ENCODE measurements at regions not wholly inside any gene's neighbourhood (a gene's known extent, or its start where the extent isn't known, plus 50 kb on each side); places are given as distances from the start of the nearest gene placed in this dataset.
"Not testable (repeated sequence)": the region's sequence is repeated elsewhere in the genome, so short reads cannot be mapped to it uniquely, and the experiment has no call there.

DNA sequence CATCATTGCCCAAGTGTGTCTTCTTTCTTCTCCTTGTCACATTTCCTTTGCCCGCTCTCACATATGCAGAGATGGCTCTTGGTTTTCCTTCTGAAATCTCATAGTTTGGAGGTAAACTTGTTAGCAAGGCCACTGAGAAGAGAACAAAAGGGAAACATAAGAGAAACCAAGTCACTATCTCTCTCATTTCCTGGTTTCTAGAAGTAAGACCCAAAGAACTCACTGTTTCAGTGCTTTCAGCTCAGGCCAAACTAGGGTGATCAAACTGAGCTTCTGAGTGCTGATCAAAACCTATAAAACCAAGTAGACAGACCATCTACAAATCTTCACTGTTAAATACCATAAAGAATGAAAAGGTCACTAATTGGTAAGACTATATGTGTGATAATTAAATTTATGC, 275.4 kb upstream of the BTG1 start:
- DNase-seq (ENCODE audit: low read depth) = no peak

DNA sequence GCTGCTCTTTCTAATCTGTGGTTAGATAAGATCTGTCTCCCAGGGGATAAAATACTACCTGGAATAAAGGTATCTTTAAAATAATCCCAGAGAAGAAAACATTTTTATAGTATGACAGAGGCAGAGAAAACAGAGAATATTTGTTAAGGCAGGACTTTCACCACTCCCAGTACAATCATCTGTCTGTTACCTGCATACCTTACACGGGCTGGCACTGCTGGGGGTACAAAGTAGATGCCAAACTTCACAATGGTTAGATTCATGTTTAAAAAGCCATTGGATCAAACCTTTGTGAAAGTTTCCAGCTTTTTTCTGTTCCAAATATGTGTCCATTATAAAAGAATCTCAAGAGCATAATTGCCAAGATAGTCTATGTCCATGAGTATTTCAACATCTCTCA, 273.6 kb upstream of the BTG1 start:
- no peak for DNase-seq (ENCODE audit: low read depth)

DNA sequence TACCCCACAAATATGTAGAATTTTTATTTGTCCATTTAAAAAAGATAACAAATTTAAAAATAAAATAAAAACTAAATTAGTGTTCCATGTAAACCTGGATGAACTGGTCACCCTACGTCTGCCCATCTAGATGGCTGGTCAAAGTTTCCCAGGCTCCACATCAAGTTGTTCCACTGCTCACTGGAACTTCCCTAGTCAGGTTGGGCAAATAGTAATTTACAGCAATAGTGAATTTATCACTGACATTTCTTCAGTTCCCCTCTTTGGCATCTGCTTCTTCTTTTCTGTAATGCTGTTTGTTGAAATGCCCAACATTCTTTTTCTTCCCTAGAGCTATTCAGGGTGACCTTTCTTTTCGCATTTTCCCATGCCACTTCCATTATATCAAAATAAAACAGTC, 272.7 kb upstream of the BTG1 start:
- DNase-seq (ENCODE audit: low read depth) = no peak

DNA sequence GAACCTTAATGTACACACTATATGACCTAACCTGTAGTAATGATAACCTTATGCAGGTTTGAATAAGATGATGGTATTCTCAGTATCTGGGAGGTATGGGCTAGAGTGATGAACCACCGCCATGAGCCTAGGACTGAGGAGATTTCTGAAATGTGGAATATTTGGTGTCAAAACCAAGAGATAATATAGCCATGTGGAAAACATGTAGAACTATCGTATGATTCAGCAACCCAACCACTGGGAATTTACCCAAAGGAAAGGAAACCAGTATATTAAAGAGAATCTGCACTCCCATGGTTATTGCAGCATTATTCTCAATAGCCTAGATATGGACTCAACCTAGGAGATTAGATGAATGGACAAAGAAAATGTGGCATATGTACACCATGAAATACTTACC, 271.7 kb upstream of the BTG1 start:
- DNase-seq (ENCODE audit: low read depth) = no peak

DNA sequence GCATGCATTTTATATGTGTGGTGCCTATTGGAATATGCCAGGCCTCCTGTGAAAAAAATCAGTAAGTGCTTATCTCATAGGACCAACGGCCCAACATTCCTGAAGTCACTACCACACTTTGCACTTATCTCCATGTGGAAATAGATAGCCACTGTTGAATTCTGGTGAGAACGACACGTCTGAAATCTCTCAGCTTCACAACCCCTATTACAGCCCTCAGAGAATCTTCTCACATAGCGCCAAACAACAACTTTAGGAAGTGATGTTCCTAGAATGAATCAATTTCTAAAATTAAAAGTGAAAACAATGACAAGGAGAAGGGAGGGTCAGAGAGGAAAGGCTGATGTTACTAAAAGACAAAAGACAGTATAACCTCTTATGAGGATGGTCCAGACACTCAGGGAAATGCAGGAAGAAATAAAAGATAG, 270.8 kb upstream of the BTG1 start:
- no peak for DNase-seq (ENCODE audit: low read depth)

DNA sequence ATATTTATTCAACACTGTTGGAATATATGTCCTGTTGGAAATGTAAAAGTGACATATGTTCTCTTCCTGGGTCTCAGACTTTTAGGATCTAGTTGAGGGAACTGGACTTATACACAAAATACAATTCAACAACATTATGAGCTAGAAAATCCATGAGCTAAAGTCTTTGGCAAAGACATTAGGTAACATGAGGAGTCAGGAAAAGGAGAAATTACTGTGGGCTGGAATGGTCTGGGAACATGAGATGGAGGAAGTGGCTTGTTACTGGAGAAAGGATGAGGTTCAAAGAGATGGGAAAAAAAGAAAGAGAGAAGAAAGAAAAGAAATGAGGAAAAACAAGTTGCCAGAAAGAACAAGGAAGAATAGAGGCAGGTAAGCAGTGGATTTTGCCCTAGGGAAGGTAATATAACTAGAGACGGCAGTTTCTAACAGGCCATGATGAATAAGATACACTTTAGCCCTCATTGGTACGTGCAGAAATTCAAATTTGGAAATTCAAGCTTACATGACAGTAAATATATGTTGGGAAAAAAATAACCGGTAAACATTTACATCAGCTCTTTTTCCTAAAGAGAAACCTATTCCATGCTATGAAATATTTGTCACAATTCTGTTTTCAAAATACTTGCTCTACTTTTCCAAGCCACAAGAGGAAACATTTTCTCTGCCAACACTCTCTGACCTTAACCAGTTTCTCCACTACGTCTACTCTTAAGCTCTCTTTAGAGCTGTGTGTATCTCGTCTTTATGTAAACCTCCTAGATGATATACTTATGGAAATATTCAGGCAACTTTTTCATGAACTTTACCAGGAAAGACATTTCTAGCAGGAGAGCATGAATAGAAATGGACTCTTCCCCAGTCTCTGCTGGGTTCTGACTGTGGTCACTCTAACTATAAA, 268.8 kb upstream of the BTG1 start:
- DNase-seq (ENCODE audit: low read depth) = no peak

DNA sequence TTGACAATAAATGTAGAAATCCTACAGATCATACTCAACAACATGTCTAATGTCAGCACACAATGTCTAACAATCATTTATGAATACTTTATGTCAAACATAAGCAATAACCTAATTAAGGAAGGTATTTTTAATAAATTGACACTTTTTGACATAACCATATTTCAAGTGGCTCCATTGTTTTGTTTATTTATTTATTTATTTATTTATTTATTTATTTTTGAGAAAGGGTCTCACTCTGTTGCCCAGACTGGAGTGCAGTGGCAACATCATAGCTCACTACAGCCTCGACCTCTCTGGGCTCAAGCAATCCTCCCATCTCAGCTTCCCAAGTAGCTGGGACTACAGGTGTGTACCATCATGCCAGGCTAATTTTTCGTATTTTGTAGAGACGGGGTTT, 267.6 kb upstream of the BTG1 start:
- no peak for DNase-seq (ENCODE audit: low read depth)

DNA sequence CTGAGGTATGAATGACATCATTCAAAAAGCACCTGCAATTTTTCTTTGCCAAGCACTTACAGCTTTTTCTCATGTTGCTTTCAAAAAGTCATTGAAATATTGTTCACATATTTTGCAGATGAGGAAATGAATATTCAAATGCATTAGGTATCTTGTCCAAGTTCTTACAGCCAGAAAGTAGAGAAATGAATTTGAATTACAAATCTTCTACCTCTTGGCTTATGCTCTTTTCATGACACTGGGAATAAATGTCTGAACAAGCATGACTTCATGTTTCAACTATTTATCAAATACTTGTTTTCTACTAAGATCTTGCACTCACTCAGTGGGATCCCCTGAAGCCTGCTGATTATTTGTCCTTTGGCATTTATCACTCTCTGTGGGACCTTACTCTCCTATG, 267.2 kb upstream of the BTG1 start:
- DNase-seq (ENCODE audit: low read depth) = no peak

DNA sequence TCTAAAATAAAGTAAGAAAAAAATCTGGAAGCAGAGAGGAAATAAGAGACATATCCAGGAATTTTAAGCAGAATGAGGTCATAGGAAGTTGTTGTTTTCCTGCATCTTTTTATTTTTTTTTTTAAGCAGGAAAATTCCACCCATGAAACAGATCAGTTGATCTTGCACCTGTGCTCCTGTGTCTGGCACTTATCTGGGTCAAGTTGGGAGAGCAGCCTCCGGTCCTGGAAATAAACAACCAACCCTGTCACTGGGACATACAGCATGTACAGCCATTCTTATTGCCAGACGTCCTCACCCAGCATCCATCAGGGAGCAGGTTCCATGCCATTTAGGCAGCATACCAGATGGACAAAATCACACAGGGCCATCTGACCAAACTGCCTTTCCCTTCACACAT, 266.0 kb upstream of the BTG1 start:
- DNase-seq (ENCODE audit: low read depth) = no peak

DNA sequence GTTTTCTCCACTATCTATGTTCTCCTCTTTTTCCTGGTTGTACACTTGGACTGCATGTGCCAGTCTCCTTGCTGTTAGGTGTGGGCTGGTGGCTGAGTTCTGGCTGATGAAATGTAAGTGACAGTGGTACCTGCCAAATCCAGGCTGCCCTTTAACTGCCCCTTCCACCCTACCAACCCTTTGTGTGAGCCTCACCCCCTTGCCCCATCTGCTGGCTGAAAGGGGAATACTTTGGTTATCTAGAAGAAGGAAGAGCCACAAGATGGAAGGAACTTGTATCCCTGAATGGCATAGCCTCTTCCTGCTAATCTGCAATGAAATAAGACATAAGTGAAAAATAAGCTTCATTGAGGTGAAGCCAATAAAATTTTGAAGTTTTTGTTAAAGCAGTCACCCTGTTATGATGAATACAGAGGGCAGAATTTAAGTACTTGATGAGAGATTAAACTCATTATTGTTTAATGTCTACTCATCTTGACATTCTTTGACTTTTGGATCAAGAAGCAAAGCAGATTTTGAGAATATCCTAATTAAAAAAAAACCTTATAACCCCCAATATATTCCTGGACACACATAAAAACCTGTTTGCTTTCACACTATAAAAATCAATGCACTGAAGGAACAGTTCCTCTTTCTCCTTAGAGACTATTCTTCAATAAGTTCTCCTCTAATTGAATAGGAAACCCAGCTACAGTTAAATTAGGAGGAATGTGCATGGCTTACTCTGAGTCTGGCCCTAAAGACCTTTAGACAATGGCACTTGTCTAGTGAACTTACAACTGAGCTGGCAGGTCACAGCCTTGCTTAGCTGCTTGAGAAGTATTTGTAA, 262.6 kb upstream of the BTG1 start:
- no peak for DNase-seq (ENCODE audit: low read depth)

DNA sequence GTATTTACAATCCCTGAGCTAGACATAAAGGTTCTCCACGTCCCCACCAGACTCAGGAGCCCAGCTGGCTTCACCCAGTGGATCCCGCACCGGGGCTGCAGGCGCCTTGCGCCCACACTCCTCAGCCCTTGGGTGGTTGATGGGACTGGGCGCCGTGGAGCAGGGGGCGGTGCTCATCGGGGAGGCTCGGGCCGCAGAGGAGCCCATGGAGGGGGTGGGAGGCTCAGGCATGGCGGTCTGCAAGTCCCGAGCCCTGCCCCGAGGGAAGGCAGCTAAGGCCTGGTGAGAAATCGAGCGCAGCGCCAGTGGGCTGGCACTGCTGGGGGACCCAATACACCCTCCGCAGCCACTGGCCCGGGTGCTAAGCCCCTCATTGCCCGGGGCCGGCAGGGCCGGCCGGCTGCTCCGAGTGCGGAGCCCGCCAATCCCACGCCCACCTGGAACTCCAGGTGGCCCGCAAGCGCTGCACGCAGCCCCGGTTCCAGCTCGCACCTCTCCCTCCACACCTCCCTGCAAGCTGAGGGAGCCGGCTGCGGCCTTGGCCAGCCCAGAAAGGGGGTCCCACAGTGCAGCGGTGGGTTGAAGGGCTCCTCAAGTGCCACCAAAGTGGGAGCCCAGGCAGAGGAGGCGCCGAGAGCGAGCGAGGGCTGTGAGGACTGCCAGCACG, 260.9 kb upstream of the BTG1 start:
- not testable (repeated sequence) for DNase-seq (ENCODE audit: low read depth)

DNA sequence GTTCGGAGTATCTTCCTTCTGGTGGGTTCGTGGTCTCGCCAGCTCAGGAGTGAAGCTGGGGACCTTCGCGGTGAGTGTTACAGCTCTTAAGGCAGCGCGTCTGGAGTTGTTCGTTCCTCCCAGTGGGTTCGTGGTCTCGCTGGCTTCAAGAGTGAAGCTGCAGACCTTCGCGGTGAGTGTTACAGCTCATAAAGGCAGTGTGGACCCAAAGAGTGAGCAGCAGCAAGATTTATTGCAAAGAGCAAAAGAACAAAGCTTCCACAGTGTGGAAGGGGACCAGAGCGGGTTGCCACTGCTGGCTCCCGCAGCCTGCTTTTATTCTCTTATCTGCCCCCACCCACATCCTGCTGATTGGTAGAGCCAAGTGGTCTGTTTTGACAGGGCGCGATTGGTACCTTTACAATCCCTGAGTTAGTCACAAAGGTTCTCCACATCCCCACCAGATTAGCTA, 260.2 kb upstream of the BTG1 start:
- DNase-seq (ENCODE audit: low read depth) = not testable (repeated sequence)

DNA sequence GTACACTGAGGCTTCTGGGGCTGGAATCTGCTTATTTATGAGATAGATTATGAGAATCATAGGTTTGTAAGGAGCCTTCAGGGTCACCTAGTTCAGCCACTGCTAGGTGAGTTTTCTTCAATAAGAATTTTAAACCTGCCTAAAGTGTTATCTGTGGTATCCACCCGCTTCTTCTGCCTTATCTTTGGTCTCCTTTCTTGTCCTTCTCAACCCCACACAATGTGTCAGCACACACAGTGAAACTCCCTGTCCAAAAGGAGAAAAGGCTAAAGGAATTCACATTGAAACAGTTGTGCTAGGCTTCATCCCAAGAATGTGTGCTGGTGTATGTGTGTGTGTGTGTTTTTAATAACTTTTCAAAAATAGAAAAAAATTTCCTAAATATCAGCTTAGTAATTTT, 259.3 kb upstream of the BTG1 start:
- no peak for DNase-seq (ENCODE audit: low read depth)

DNA sequence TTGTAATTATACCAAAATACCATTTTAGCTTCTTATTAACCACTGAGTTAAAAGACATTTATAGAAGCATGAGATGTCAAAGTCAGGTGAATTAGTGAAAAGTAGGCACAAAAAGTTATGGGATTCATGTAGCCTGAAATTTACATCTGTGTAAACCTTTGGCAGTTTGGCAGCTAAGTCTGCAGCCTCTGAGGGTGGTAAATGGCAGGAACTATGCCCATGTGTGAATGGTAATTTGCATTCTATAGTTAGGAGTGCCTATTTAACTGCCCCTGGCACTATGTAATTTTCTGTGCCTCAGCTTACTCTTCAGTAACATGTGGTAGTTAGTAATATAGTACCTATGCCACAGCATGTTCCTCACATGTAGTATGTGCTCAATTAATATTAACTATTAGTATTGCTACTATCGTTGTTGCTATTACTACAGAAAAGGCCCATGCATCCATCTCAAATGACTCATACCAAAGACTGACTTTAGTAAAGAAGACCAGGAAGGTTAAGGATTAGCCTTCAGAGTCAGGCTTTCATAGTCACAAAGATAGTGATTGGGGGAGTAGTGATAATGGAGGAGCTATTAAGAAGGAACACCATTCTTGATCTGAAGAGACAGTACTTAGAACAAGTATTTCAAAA, 258.7 kb upstream of the BTG1 start:
- no peak for DNase-seq (ENCODE audit: low read depth)

DNA sequence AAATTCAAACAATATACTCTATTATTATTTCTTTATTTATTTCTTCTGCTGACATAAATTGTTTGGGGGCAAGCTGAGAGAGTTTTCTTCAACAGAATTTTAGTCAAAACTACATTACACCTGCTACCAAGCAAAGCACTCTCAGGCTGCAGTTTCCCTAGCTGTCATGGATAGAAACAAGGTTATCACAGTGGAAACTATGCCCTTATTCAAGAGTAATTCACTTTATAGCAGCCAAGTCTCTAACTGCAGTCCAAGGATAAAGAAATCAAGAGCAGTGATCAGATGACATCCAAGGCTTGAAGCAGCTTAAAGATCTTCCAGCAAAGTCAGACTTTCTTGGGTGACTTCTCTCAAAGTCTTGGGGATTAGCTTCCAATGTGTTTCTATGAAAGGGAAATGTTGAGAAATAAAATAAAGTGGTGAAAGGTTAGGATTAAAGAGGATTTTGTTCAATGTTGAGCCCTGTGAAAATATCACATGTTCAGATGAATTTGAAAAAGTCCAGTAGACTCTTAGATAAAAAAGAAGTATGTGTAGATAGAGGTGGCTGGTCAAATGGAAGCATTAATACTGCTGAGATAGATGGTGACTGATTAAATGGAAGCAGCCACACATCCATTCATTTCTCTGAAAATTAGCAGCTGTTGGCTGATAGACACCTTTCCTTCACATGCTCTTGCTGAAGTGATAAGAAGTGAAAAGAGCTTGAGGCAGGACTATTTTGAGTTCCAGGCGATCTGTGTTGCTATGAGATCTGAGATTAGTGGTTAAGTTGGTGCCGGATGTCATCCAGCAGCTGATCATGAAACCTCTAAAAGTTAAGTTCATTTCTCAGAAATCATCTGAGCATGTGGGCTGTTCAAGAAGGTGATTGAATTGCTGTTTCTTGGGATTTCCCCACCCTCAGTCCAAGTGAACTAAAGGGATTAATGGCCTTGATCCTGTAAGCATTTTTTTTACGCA, 257.8 kb upstream of the BTG1 start:
- DNase-seq (ENCODE audit: low read depth) = no peak

DNA sequence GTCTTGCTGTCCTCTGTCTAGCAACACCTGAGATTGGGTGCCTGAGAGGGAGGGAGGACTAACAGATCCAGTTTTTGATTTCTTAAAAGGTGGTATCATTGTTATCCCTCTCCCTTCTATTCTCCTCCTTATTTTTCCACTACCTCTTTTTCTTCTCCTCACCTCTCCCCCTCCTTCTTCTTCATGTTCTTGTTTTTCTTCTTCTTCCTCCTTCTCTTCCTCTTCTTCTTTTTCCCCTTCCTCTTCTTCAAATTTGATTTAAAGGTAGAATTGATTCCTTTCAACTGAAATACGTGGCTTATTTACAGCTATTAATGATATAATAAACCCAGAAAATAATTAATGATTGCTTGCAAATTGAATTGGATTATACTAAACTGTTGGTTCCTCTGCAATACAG, 256.8 kb upstream of the BTG1 start:
- no peak for DNase-seq (ENCODE audit: low read depth)

DNA sequence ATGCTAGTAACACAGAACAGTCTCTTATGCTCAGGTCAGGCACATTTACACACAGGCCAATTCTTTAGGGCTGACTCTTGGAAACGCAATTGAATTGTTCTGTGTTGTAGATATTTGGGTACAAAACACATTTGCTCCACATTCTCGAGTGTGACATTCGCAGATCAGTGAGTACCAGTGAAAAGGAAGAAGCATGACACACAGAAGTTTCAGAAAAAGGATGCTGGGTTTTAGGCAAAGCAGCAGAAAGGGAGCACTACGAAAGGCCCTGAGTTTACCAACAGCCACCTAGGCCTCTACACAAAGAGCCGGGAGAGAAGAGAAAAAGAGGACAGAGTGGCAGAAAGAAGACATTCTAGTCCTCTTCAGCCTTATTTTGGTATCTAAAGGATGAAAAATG, 254.4 kb upstream of the BTG1 start:
- no peak for DNase-seq (ENCODE audit: low read depth)

DNA sequence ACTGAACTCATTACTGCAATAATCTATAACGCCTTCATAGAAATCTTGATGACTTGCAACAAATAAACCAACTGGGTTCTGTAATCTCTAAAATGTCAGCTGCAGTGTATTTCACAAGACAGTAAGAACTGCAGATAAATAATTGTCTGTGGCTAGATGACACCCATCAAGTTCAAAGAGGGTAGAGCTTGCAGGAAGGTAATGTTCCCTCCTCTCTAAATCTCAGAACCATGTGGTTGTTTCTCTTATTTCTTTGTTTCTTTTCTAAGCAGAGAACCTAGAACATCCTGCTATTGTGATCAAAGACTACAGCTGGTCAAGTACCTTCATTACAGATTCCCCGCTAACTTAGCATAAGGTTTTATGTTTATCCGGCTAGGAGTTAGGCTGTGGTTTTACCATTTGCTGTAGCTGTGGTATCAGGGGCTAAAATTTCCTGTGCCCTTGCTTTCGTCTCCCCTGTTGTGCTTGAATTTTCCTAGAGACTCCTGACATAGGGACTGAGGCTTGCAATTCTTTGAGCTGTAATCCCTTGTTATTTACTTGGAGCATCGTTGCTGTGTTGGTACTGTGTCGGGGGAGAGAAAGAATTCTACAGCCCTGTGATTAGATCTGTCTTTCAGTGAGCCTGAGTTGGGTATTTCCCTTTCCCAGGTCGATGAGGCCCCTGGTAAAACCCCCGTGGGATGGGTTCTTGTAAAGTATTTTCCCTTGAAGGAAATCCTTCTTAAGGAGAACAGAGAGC, 253.1 kb upstream of the BTG1 start:
- DNase-seq (ENCODE audit: low read depth) = no peak

DNA sequence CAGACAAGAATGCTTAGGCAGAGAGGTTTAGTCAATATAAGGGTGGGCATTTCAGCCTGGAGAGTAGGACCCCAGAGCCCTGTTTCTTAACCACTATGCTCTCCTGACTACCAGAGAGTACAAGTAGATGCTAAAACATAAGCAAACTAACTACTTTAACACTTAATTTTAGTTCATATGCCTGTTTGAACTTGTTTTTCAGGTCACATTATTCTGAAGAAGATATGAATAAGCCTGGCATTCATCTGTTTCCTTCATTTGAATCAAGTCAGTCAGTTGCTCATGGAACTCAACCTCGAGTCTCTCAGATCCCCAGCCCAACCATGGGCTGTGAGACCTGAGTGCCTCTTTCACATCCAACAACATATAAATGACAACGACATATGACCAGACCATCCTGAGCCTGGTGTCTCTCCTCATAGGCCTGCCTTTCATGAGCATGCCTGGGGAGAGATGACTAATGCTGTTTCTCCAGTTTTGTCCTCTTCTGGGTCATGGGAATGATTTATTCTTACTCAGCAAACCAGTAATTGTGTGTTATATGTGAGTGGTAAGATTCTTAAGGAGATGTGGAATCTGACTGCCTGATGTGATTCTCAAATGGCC, 251.1 kb upstream of the BTG1 start:
- peak; percentile 61 for DNase-seq (ENCODE audit: low read depth)

DNA sequence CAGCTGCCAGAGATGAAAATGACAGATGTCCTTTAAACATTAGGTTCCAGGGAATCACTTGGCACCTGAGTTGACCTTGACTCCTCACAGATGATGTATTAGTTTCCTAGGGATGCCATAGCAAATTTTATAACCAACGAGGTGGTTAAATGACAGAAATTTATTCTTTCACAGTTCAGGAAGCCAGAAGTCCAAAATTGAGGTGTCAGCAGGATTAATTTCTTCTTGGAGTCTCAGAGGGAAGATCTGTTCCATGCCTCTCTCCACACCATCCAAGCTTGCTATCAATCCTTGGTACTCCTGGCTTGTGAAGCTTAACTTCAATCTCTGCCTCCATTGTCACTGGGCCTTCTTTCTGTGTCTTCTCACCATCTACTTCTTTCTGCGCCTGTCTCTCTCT, 249.7 kb upstream of the BTG1 start:
- DNase-seq (ENCODE audit: low read depth) = no peak
